Neural cell (in vitro differentiated cells): ENCODE measurements at regions not wholly inside any gene's neighbourhood (a gene's known extent, or its start where the extent isn't known, plus 50 kb on each side); places are given as distances from the start of the nearest gene placed in this dataset.

Experiments
- H2AFZ ChIP-seq: fragments of 200-600, 300-800 bp; sonication (generic), shearing (Covaris generic); 2 replicates; pipeline ENCODE4 v1.6.0; 2014; ENCODE audit warnings: low read depth, mild to moderate bottlenecking, antibody characterized with exemption, low read length, moderate library complexity
- H3F3A ChIP-seq: fragments of 200-600 bp; shearing (Covaris generic); 2 replicates; pipeline ENCODE4 v1.6.1; 2016; ENCODE audit warnings: mild to moderate bottlenecking, moderate library complexity, mixed read lengths, antibody characterized with exemption, low read length; ENCODE audit not compliant: insufficient read depth, poor library complexity, severe bottlenecking
- H3K27ac ChIP-seq: fragments of 200-600, 300-800 bp; sonication (generic), shearing (Covaris generic); 2 replicates; pipeline ENCODE4 v1.5.1; 2014; ENCODE audit warnings: mild to moderate bottlenecking, low read length, moderate library complexity
- H3K27me3 ChIP-seq: fragments of 300-800, 200-600 bp; sonication (generic), shearing (Covaris generic); 2 replicates; pipeline ENCODE4 v1.6.0; 2014; ENCODE audit warnings: mild to moderate bottlenecking, low read depth, low read length, moderate library complexity; ENCODE audit not compliant: insufficient read depth
- H3K36me3 ChIP-seq: fragments of 300-800, 200-600 bp; sonication (generic), shearing (Covaris generic); 2 replicates; pipeline ENCODE4 v1.5.1; 2014; ENCODE audit warnings: mild to moderate bottlenecking, antibody characterized with exemption, low read length, moderate library complexity; ENCODE audit not compliant: insufficient read depth
- H3K4me2 ChIP-seq: fragments of 300-800, 200-600 bp; sonication (generic), shearing (Covaris generic); 2 replicates; pipeline ENCODE4 v1.6.0; 2014; ENCODE audit warnings: mild to moderate bottlenecking, low read length
- H3K4me3 ChIP-seq: fragments of 300-800, 200-600 bp; sonication (generic), shearing (Covaris generic); 2 replicates; pipeline ENCODE4 v1.5.1; 2014; ENCODE audit warnings: mild to moderate bottlenecking, low read length, moderate library complexity
- H3K79me2 ChIP-seq: fragments of 200-600 bp; shearing (Covaris generic); replicated peaks from 2 replicates; pipeline ENCODE4 v1.6.0; 2014; ENCODE audit warnings: mild to moderate bottlenecking, low read length, moderate library complexity; ENCODE audit not compliant: insufficient read depth
- H3K9ac ChIP-seq: fragments of 300-800, 200-600 bp; sonication (generic), shearing (Covaris generic); 2 replicates; pipeline ENCODE4 v1.6.1; 2016; ENCODE audit warnings: mild to moderate bottlenecking, low read length, mixed read lengths
- H3K9me2 ChIP-seq: fragments of 200-600 bp; shearing (Covaris generic); 2 replicates; pipeline ENCODE4 v1.6.1; 2016; ENCODE audit warnings: mild to moderate bottlenecking, low read length, mixed read lengths; ENCODE audit not compliant: insufficient read depth
- H3K9me3 ChIP-seq: fragments of 200-600, 300-800 bp; sonication (generic), shearing (Covaris generic); 2 replicates; pipeline ENCODE4 v1.6.1; 2016; ENCODE audit warnings: mild to moderate bottlenecking, mixed run types, low read length, moderate library complexity, mixed read lengths
- H4K20me1 ChIP-seq: fragments of 200-600 bp; shearing (Covaris generic); 2 replicates; pipeline ENCODE4 v1.6.1; 2016; ENCODE audit warnings: mild to moderate bottlenecking, mixed run types; ENCODE audit not compliant: insufficient read depth
- EP300 ChIP-seq: fragments of 450-650 bp; conservative IDR thresholded peaks from 2 replicates; pipeline ENCODE4 v1.6.1; 2014; ENCODE audit warnings: antibody characterized with exemption, mild to moderate bottlenecking, moderate library complexity; ENCODE audit not compliant: poor library complexity, severe bottlenecking
- EZH2 ChIP-seq: fragments of 200-600, 300-800 bp; shearing (Covaris generic), sonication (generic); IDR thresholded peaks from 2 replicates; pipeline ENCODE4 v1.6.1; 2014; ENCODE audit warnings: antibody characterized with exemption, low read length, borderline replicate concordance, mild to moderate bottlenecking; ENCODE audit not compliant: insufficient read depth, poor library complexity, severe bottlenecking
- MXI1 ChIP-seq: fragments of 450-650 bp; conservative IDR thresholded peaks from 2 replicates; pipeline ENCODE4 v1.6.1; 2014; ENCODE audit warnings: antibody characterized with exemption, mild to moderate bottlenecking; ENCODE audit not compliant: poor library complexity, severe bottlenecking
- POLR2AphosphoS5 ChIP-seq: IDR thresholded peaks from 2 replicates; pipeline ENCODE4 v1.6.1; 2012
- RAD21 ChIP-seq: fragments of 450-650 bp; conservative IDR thresholded peaks from 2 replicates; pipeline ENCODE4 v1.6.1; 2014; ENCODE audit warnings: antibody characterized with exemption, mild to moderate bottlenecking, moderate library complexity
- TAF1 ChIP-seq: IDR thresholded peaks from 2 replicates; pipeline ENCODE4 v1.6.1; 2012; ENCODE audit warnings: low read depth
- TF ChIP-seq, protein P1 (sequence below): IDR thresholded peaks from 2 replicates; pipeline ENCODE4 v1.6.1; 2012; ENCODE audit warnings: borderline replicate concordance
- TF ChIP-seq, protein P2 (sequence below): fragments of 450-650 bp; IDR thresholded peaks from 2 replicates; pipeline ENCODE4 v1.5.1; 2014; ENCODE audit warnings: antibody characterized with exemption, mild to moderate bottlenecking, moderate library complexity; ENCODE audit not compliant: poor library complexity, severe bottlenecking

DNA sequence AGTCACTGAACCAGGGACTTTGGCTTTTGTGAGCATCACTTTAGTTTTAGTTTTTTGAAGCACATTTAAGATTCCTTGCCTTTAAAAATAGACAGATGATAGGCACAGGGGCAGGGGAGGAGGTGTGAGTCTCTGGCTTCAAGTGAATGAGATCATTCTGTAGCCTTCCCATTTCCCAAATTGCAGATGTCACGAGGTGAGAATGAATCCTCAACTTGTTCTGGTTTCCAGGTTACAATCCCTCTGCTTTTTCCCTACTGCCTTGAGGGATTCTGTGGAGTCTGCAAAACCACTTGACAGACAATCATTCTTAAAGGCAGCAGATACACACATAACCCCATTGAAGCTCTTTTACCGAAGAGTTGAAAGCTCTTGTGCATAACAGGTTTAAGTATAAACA is 332.4 kb downstream of the DMAC1 start:
- Histone ChIP-seq H3K27ac (no peak overlapping the region), H3K9me2 (no peaks in the 10 kb centered on the region), H3K27me3 (no peaks in the 10 kb centered on the region), H4K20me1 (no peaks in the 10 kb centered on the region), H3K9me3 (no peaks in the 10 kb centered on the region), H2AFZ (no peak overlapping the region), H3K9ac (no peak overlapping the region), H3K4me2 (no peak overlapping the region), H3K36me3 (no peaks in the 10 kb centered on the region), H3F3A (no peaks in the 10 kb centered on the region), H3K4me3 (no peak overlapping the region), H3K79me2 (no peaks in the 10 kb centered on the region)
- TF ChIP-seq, protein P1, sequence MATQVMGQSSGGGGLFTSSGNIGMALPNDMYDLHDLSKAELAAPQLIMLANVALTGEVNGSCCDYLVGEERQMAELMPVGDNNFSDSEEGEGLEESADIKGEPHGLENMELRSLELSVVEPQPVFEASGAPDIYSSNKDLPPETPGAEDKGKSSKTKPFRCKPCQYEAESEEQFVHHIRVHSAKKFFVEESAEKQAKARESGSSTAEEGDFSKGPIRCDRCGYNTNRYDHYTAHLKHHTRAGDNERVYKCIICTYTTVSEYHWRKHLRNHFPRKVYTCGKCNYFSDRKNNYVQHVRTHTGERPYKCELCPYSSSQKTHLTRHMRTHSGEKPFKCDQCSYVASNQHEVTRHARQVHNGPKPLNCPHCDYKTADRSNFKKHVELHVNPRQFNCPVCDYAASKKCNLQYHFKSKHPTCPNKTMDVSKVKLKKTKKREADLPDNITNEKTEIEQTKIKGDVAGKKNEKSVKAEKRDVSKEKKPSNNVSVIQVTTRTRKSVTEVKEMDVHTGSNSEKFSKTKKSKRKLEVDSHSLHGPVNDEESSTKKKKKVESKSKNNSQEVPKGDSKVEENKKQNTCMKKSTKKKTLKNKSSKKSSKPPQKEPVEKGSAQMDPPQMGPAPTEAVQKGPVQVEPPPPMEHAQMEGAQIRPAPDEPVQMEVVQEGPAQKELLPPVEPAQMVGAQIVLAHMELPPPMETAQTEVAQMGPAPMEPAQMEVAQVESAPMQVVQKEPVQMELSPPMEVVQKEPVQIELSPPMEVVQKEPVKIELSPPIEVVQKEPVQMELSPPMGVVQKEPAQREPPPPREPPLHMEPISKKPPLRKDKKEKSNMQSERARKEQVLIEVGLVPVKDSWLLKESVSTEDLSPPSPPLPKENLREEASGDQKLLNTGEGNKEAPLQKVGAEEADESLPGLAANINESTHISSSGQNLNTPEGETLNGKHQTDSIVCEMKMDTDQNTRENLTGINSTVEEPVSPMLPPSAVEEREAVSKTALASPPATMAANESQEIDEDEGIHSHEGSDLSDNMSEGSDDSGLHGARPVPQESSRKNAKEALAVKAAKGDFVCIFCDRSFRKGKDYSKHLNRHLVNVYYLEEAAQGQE = no peak
- TF ChIP-seq EZH2 (no peak), TAF1 (no peak), EP300 (no peak)

DNA sequence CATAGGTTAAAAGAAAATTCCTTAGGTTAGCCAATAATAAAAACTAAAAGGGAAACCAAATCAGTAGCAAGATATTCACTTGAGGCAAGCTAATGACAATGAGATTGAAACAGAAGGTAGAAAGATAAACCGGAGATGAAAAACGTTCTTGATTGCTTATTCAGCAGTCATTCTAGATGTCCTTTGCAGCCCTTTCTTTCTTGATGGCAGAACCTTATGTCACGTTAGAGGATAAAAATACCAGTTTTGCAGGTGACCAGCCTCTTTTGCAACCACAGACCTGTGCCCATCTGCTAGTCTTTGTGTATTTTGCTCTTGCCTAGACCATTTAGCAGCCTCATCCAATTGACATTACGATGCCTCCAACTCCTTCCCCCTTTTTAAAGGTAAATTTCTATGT is 337.8 kb downstream of the DMAC1 start:
- H3K9ac ChIP-seq = no peak overlapping the region
- H3K4me3 ChIP-seq = no peak overlapping the region
- H3F3A ChIP-seq = no peaks in the 10 kb centered on the region
- TF ChIP-seq EZH2 (no peak), RAD21 (no peak), TAF1 (no peak), POLR2AphosphoS5 (no peak), MXI1 (no peak)
- TF ChIP-seq, protein P2, sequence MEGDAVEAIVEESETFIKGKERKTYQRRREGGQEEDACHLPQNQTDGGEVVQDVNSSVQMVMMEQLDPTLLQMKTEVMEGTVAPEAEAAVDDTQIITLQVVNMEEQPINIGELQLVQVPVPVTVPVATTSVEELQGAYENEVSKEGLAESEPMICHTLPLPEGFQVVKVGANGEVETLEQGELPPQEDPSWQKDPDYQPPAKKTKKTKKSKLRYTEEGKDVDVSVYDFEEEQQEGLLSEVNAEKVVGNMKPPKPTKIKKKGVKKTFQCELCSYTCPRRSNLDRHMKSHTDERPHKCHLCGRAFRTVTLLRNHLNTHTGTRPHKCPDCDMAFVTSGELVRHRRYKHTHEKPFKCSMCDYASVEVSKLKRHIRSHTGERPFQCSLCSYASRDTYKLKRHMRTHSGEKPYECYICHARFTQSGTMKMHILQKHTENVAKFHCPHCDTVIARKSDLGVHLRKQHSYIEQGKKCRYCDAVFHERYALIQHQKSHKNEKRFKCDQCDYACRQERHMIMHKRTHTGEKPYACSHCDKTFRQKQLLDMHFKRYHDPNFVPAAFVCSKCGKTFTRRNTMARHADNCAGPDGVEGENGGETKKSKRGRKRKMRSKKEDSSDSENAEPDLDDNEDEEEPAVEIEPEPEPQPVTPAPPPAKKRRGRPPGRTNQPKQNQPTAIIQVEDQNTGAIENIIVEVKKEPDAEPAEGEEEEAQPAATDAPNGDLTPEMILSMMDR = no peak
- TF ChIP-seq, protein P1 = no peak
- no peaks in the 10 kb centered on the region for H3K79me2 ChIP-seq
- no peaks in the 10 kb centered on the region for H3K27me3 ChIP-seq
- no peaks in the 10 kb centered on the region for H3K9me3 ChIP-seq
- no peak overlapping the region for H3K27ac ChIP-seq
- H3K9me2 ChIP-seq = no peaks in the 10 kb centered on the region
- H4K20me1 ChIP-seq = no peaks in the 10 kb centered on the region
- H2AFZ ChIP-seq = no peak overlapping the region
- H3K36me3 ChIP-seq = no peaks in the 10 kb centered on the region
- H3K4me2 ChIP-seq = no peak overlapping the region
